Panc1 (cell line): ENCODE measurements at regions not wholly inside any gene's neighbourhood (a gene's known extent, or its start where the extent isn't known, plus 50 kb on each side); places are given as distances from the start of the nearest gene placed in this dataset.

Source experiments
- ATAC-seq: fragments of 200-7000 bp; cut with Tn5 transposase; 2 replicates; pipeline ENCODE4 v1.9.1; 2020; ENCODE audit warnings: mild to moderate bottlenecking, moderate library complexity
- BruUV-seq: library from RNA; stranded (reverse); fragments of 400-500 nt; replicated peaks from 2 replicates; lab custom pipeline; 2021; lab: Mats Ljungman, UMichigan
- CTCF ChIA-PET: fragments of 300-600 bp; sonication (Branson Sonifier 250); formaldehyde crosslinking; loops from one replicate; lab custom pipeline; 2022; ENCODE audit warnings: antibody characterized with exemption; lab: Charles Lee
- POLR2A ChIA-PET: fragments of 300-600 bp; sonication (Branson Sonifier 250); formaldehyde crosslinking; loops from one replicate; lab custom pipeline; 2022; ENCODE audit warnings: antibody characterized with exemption; lab: Charles Lee
- DNase-seq: peaks from one replicate; pipeline ENCODE4 v3.0.0-alpha.2; 2010; ENCODE audit warnings: low read depth, low spot score
- H3K27ac ChIP-seq: 2 replicates; pipeline ENCODE4 v1.5.1; 2011; ENCODE audit warnings: mild to moderate bottlenecking, low read length, inconsistent platforms
- H3K27me3 ChIP-seq: fragments of 200-500 bp; sonication (Bioruptor generic); 2 replicates; pipeline ENCODE4 v1.6.0; 2014; ENCODE audit warnings: low read length, inconsistent platforms; ENCODE audit not compliant: control insufficient read depth, insufficient read depth
- H3K36me3 ChIP-seq: fragments of 200-500 bp; sonication (Bioruptor generic); 2 replicates; pipeline ENCODE4 v1.5.1; 2014; ENCODE audit warnings: inconsistent platforms, mild to moderate bottlenecking, low read length, moderate library complexity; ENCODE audit not compliant: control insufficient read depth, insufficient read depth
- H3K4me1 ChIP-seq: 2 replicates; pipeline ENCODE4 v1.5.1; 2011; ENCODE audit warnings: inconsistent platforms, mild to moderate bottlenecking, low read length, moderate library complexity; ENCODE audit not compliant: control insufficient read depth, insufficient read depth
- H3K4me3 ChIP-seq, 2 experiments: 2 replicates each; pipeline ENCODE4 v1.5.1; 2011 to 2012; ENCODE audit warnings: low read depth in 2 of 2, low read length in 2 of 2, mild to moderate bottlenecking in 2 of 2, inconsistent platforms in 1 of 2, moderate library complexity in 1 of 2
- H3K9me3 ChIP-seq: fragments of 200-500 bp; sonication (Bioruptor generic); 2 replicates; pipeline ENCODE4 v1.5.1; 2014; ENCODE audit warnings: low read depth, mild to moderate bottlenecking, inconsistent platforms, low read length, moderate library complexity; ENCODE audit not compliant: control insufficient read depth, insufficient read depth
- CTCF ChIP-seq: fragments of 450-650 bp; IDR thresholded peaks from 2 replicates; pipeline ENCODE4 v1.5.1; 2017; ENCODE audit warnings: mild to moderate bottlenecking
- POLR2AphosphoS5 ChIP-seq: IDR thresholded peaks from 2 replicates; pipeline ENCODE4 v1.6.1; 2012; ENCODE audit warnings: mild to moderate bottlenecking, low read depth, low read length, moderate library complexity
- REST ChIP-seq, 2 experiments: IDR thresholded peaks; 2 replicates each; pipeline ENCODE4 v1.6.1; 2011 to 2012; ENCODE audit warnings: low read depth in 2 of 2, control low read depth in 1 of 2, low read length in 1 of 2, mild to moderate bottlenecking in 1 of 2, moderate library complexity in 1 of 2; ENCODE audit not compliant: insufficient read depth in 1 of 2
- SIN3A ChIP-seq: IDR thresholded peaks from 2 replicates; pipeline ENCODE4 v1.6.1; 2012; ENCODE audit warnings: low read depth, mild to moderate bottlenecking, low read length, moderate library complexity, borderline replicate concordance; ENCODE audit not compliant: insufficient read depth
- TCF7L2 ChIP-seq: IDR thresholded peaks from 2 replicates; pipeline ENCODE4 v1.6.1; 2011; ENCODE audit warnings: mild to moderate bottlenecking, low read depth, low read length, inconsistent platforms
- in situ Hi-C: cut with HindIII; loops from 2 replicates; pipeline ENCODE4 v1.10.0; 2016; ENCODE audit warnings: low sequenced_read_pairs, low pct_unique_long_range_greater_than_20kb
- intact Hi-C: fragments of 100-400 bp; cut with micrococcal nuclease; formaldehyde crosslinking; loops from one replicate; pipeline ENCODE4 v1.10.0; 2022; ENCODE audit not compliant: unreplicated experiment

- in situ Hi-C loops: no loop called here
- DNase-seq: no peak
These were observed 108.6 kb downstream of the EFNB2 start for GRCh38 chr13:106426909-106427308.

GRCh38 chr13:106425661-106426060, 109.8 kb downstream of the EFNB2 start:
- no TSS peak for BruUV-seq
- no peak for ATAC-seq
- H3K27ac ChIP-seq: no peak overlapping the region
- H3K27me3 ChIP-seq: no peaks in the 10 kb centered on the region
- no peaks in the 10 kb centered on the region for H3K36me3 ChIP-seq
- H3K4me1 ChIP-seq: no peaks in the 10 kb centered on the region
- ChIA-PET CTCF (no interaction called here), POLR2A (no interaction called here)
- intact Hi-C loops (no loop called here), in situ Hi-C loops (no loop called here)
- no peaks in the 10 kb centered on the region for H3K9me3 ChIP-seq
- no peak overlapping the region for H3K4me3 ChIP-seq
- DNase-seq: no peak
- TF ChIP-seq REST (IDR thresholded peaks at IDR 0.05; ENCODE audit: insufficient read depth in 1 of 2, low read depth in 2 of 2, low read length in 1 of 2): no peak
- TF ChIP-seq POLR2AphosphoS5: no peak
- no peak for TF ChIP-seq TCF7L2
- TF ChIP-seq CTCF: no peak
- no peak for TF ChIP-seq SIN3A

More at GRCh38 chr13:106426909-106427308, 108.6 kb downstream of the EFNB2 start:
- TF ChIP-seq CTCF (no peak), REST (IDR thresholded peaks at IDR 0.05; ENCODE audit: insufficient read depth in 1 of 2, low read depth in 2 of 2, low read length in 1 of 2) (no peak), POLR2AphosphoS5 (no peak), SIN3A (no peak), TCF7L2 (no peak)
- no peak overlapping the region for H3K27ac ChIP-seq
- intact Hi-C loops: no loop called here
- H3K27me3 ChIP-seq: no peaks in the 10 kb centered on the region
- CTCF ChIA-PET: no interaction called here
- no peak overlapping the region for H3K4me3 ChIP-seq
- no peak for ATAC-seq
- no peaks in the 10 kb centered on the region for H3K4me1 ChIP-seq
- H3K9me3 ChIP-seq: no peaks in the 10 kb centered on the region
- no peaks in the 10 kb centered on the region for H3K36me3 ChIP-seq
- POLR2A ChIA-PET: no interaction called here
- BruUV-seq: no TSS peak
